IMR-90 (cell line): ENCODE measurements at regions not wholly inside any gene's neighbourhood (a gene's known extent, or its start where the extent isn't known, plus 50 kb on each side); places are given as distances from the start of the nearest gene placed in this dataset.
A peak's percentile ranks its signal among the peaks of the same experiment; 100 is the strongest.

Experiments
- ATAC-seq: fragments of 200-7000 bp; cut with Tn5 transposase; 2 replicates; pipeline ENCODE4 v1.9.1; 2020; ENCODE audit warnings: low read depth, mild to moderate bottlenecking, moderate library complexity
- BruUV-seq: library from RNA; stranded (reverse); fragments of 400-500 nt; replicated peaks from 2 replicates; lab custom pipeline; 2021; lab: Mats Ljungman, UMichigan
- CTCF ChIA-PET: fragments of 300-600 bp; formaldehyde crosslinking; extraction: SDS; loops from one replicate; lab custom pipeline; 2021; ENCODE audit warnings: antibody characterized with exemption; lab: Yijun Ruan, JAX
- POLR2A ChIA-PET: fragments of 300-600 bp; sonication (Branson Sonifier 250); formaldehyde crosslinking; loops from one replicate; lab custom pipeline; 2022; ENCODE audit warnings: antibody characterized with exemption; ENCODE audit not compliant: unreplicated experiment; lab: Charles Lee
- DNase-seq: peaks from one replicate; pipeline ENCODE4 v3.0.0; 2013
- H2AFZ ChIP-seq: replicated peaks from 2 replicates; pipeline ENCODE3; 2013; ENCODE audit warnings: low read length, mild to moderate bottlenecking; ENCODE audit not compliant: poor library complexity
- H2AK5ac ChIP-seq: 2 replicates; pipeline ENCODE4 v1.6.1; 2013; ENCODE audit warnings: low read depth, low read length, inconsistent platforms
- H2AK9ac ChIP-seq: replicated peaks from 2 replicates; pipeline ENCODE3; 2013; ENCODE audit warnings: mild to moderate bottlenecking, low read depth, low read length, moderate library complexity; ENCODE audit not compliant: poor library complexity
- H2BK120ac ChIP-seq: 2 replicates; pipeline ENCODE4 v1.6.1; 2013; ENCODE audit warnings: low read depth, low read length, inconsistent platforms
- H2BK15ac ChIP-seq: 3 replicates; pipeline ENCODE4 v1.6.1; 2013; ENCODE audit warnings: low read depth, low read length, inconsistent platforms
- H2BK20ac ChIP-seq: 2 replicates; pipeline ENCODE4 v1.6.1; 2013; ENCODE audit warnings: low read depth, mild to moderate bottlenecking, inconsistent platforms, low read length, moderate library complexity
- H2BK5ac ChIP-seq: 2 replicates; pipeline ENCODE4 v1.6.1; 2013; ENCODE audit warnings: mild to moderate bottlenecking, low read depth, low read length, inconsistent platforms; ENCODE audit not compliant: poor library complexity, severe bottlenecking
- H3K14ac ChIP-seq: replicated peaks from 2 replicates; pipeline ENCODE4 v1.6.1; 2013; ENCODE audit warnings: low read depth, low read length, inconsistent platforms
- H3K18ac ChIP-seq: 2 replicates; pipeline ENCODE4 v1.6.1; 2013; ENCODE audit warnings: low read depth, low read length, control low read depth
- H3K23ac ChIP-seq: 2 replicates; pipeline ENCODE4 v1.6.1; 2013; ENCODE audit warnings: low read depth, low read length, inconsistent platforms
- H3K27ac ChIP-seq: 2 replicates; pipeline ENCODE4 v1.5.1; 2013; ENCODE audit warnings: mild to moderate bottlenecking, control low read depth, low read length; ENCODE audit not compliant: insufficient read depth
- H3K27me3 ChIP-seq: 2 replicates; pipeline ENCODE4 v1.6.1; 2013; ENCODE audit warnings: low read length; ENCODE audit not compliant: control insufficient read depth, insufficient read depth
- H3K36me3 ChIP-seq: 2 replicates; pipeline ENCODE4 v1.6.1; 2013; ENCODE audit warnings: low read length, mixed read lengths; ENCODE audit not compliant: control insufficient read depth, insufficient read depth
- H3K4ac ChIP-seq: 2 replicates; pipeline ENCODE4 v1.6.1; 2013; ENCODE audit warnings: low read depth, low read length, inconsistent platforms
- H3K4me1 ChIP-seq: 2 replicates; pipeline ENCODE4 v1.6.1; 2013; ENCODE audit warnings: low read length, mixed read lengths; ENCODE audit not compliant: control insufficient read depth, insufficient read depth
- H3K4me2 ChIP-seq: 2 replicates; pipeline ENCODE4 v1.6.1; 2013; ENCODE audit warnings: low read depth, mild to moderate bottlenecking, control low read depth, low read length, moderate library complexity
- H3K4me3 ChIP-seq: 2 replicates; pipeline ENCODE4 v1.5.1; 2013; ENCODE audit warnings: low read depth, mild to moderate bottlenecking, control low read depth, low read length, moderate library complexity; ENCODE audit not compliant: insufficient read depth
- H3K56ac ChIP-seq: 2 replicates; pipeline ENCODE4 v1.6.1; 2013; ENCODE audit warnings: low read length, inconsistent platforms; ENCODE audit not compliant: insufficient read depth; ENCODE audit errors: extremely low read depth
- H3K79me1 ChIP-seq, 2 experiments: 2 replicates each; pipeline ENCODE4 v1.6.1; 2013; ENCODE audit warnings: low read length in 2 of 2, inconsistent platforms in 1 of 2, low read depth in 1 of 2
- H3K9ac ChIP-seq: 2 replicates; pipeline ENCODE4 v1.6.1; 2013; ENCODE audit warnings: low read depth, low read length, control low read depth
- H3K9me1 ChIP-seq: 2 replicates; pipeline ENCODE4 v1.6.1; 2013; ENCODE audit warnings: low read length, inconsistent platforms; ENCODE audit not compliant: insufficient read depth
- H3K9me3 ChIP-seq: 2 replicates; pipeline ENCODE4 v1.6.1; 2013; ENCODE audit warnings: low read length; ENCODE audit not compliant: control insufficient read depth, insufficient read depth
- H4K20me1 ChIP-seq: 2 replicates; pipeline ENCODE4 v1.6.1; 2013; ENCODE audit warnings: low read length, inconsistent platforms; ENCODE audit not compliant: insufficient read depth
- H4K5ac ChIP-seq: 2 replicates; pipeline ENCODE4 v1.6.1; 2013; ENCODE audit warnings: mild to moderate bottlenecking, low read depth, low read length, control low read depth
- H4K8ac ChIP-seq, 2 experiments: 2 replicates each; pipeline ENCODE4 v1.6.1; 2013; ENCODE audit warnings: low read depth in 2 of 2, low read length in 2 of 2, control low read depth in 1 of 2, inconsistent platforms in 1 of 2
- H4K91ac ChIP-seq: 2 replicates; pipeline ENCODE4 v1.6.1; 2013; ENCODE audit warnings: low read depth, low read length, inconsistent platforms; ENCODE audit not compliant: insufficient read depth
- BHLHE40 ChIP-seq: fragments of 150-350 bp; IDR thresholded peaks from 2 replicates; pipeline ENCODE4 v1.6.1; 2016; ENCODE audit warnings: mild to moderate bottlenecking, low read depth, low read length
- CHD1 ChIP-seq: IDR thresholded peaks from 2 replicates; pipeline ENCODE4 v1.6.1; 2012; ENCODE audit warnings: low read depth, low read length, improper control_type of control experiment
- FOS ChIP-seq: fragments of 150-350 bp; IDR thresholded peaks from 2 replicates; pipeline ENCODE4 v1.6.1; 2016; ENCODE audit warnings: low read depth, low read length
- POLR2A ChIP-seq: IDR thresholded peaks from 2 replicates; pipeline ENCODE4 v1.6.1; 2012; ENCODE audit warnings: mild to moderate bottlenecking, low read depth, low read length
- RFX5 ChIP-seq: IDR thresholded peaks from 2 replicates; pipeline ENCODE4 v1.8.0; 2012; ENCODE audit warnings: low read depth, mild to moderate bottlenecking, low read length, moderate library complexity
- SMC3 ChIP-seq: fragments of 150-350 bp; IDR thresholded peaks from 2 replicates; pipeline ENCODE4 v1.6.1; 2016; ENCODE audit warnings: low read depth, mild to moderate bottlenecking, antibody characterized with exemption, low read length, moderate library complexity
- USF2 ChIP-seq: fragments of 150-350 bp; IDR thresholded peaks from 2 replicates; pipeline ENCODE4 v1.6.1; 2017; ENCODE audit warnings: mild to moderate bottlenecking, antibody characterized with exemption, low read length, low read depth
- WGBS, 2 experiments: methylation state at CpG; one replicate each; pipeline versions ENCODE4 v1.1.5 to v1.1.7; 2013; ENCODE audit warnings: missing lambda C conversion rate in 2 of 2; ENCODE audit not compliant: insufficient read length in 1 of 2; ENCODE audit errors: extremely low coverage in 2 of 2; 5-methylcytosine and 5-hydroxymethylcytosine counted together
- dilution Hi-C: fragments of 300-500 bp; cut with HindIII; formaldehyde crosslinking; loops from one replicate; pipeline ENCODE4 v1.14.3; 2018; ENCODE audit warnings: low sequenced_read_pairs; ENCODE audit not compliant: unreplicated experiment
- in situ Hi-C: fragments of 300-500 bp; cut with MboI; formaldehyde crosslinking; loops from 3 replicates; pipeline ENCODE4 v1.14.3; 2019; ENCODE audit warnings: low sequenced_read_pairs, inconsistent platforms, mixed read lengths
- intact Hi-C: fragments of 100-400 bp; cut with micrococcal nuclease; formaldehyde crosslinking; loops from 2 replicates; pipeline ENCODE4 v1.10.0; 2022

GRCh38 chr11:115764176-115764575 is 260.0 kb upstream of the CADM1 start:
- no peak overlapping the region for H2AK5ac ChIP-seq
- no peaks in the 10 kb centered on the region for H3K36me3 ChIP-seq
- peaks cover 6% of the 10 kb centered on the region; the same call in 1 of the 2 replicates for H3K4me1 ChIP-seq
- peaks cover 6% of the 10 kb centered on the region; the same call in 1 of the 2 replicates for H3K9me1 ChIP-seq
- no peak overlapping the region for H2AFZ ChIP-seq
- TF ChIP-seq FOS (no peak), SMC3 (no peak), RFX5 (no peak), POLR2A (no peak), CHD1 (no peak), USF2 (no peak), BHLHE40 (no peak)
- ChIA-PET CTCF (no interaction called here), POLR2A (no interaction called here)
- no peaks in the 10 kb centered on the region for H3K79me1 ChIP-seq
- no CpG with 5 or more reads among the region's 7 CpGs for WGBS, 2 experiments
- H3K9ac ChIP-seq, result no peak overlapping the region
- no peak for ATAC-seq
- in situ Hi-C loops, result no loop called here
- H3K27ac ChIP-seq, result no peak overlapping the region
- H3K27me3 ChIP-seq, result no peaks in the 10 kb centered on the region
- H3K23ac ChIP-seq, result no peak overlapping the region
- H2AK9ac ChIP-seq, result no peak overlapping the region
- no peak overlapping the region for H3K4me2 ChIP-seq
- peak overlapping the region; percentile 36 for H2BK120ac ChIP-seq
- dilution Hi-C loops, result no loop called here
- no peak overlapping the region for H2BK20ac ChIP-seq
- H2BK15ac ChIP-seq, result no peak overlapping the region
- intact Hi-C loops, result no loop called here
- no peak for DNase-seq
- no peak overlapping the region for H3K18ac ChIP-seq
- H3K4me3 ChIP-seq, result no peak overlapping the region
- H2BK5ac ChIP-seq, result no peak overlapping the region
- no peak overlapping the region for H4K5ac ChIP-seq
- no peaks in the 10 kb centered on the region for H4K20me1 ChIP-seq
- H3K4ac ChIP-seq, result peak overlapping the region; percentile 20; the same call in 1 of the 2 replicates
- no peak overlapping the region for H4K8ac ChIP-seq
- BruUV-seq, result no TSS peak
- H3K56ac ChIP-seq, result no peak overlapping the region
- H3K9me3 ChIP-seq, result no peaks in the 10 kb centered on the region
- H3K14ac ChIP-seq, result no peak overlapping the region
- H4K91ac ChIP-seq, result peak overlapping the region; percentile 14; the same call in 1 of the 2 replicates
